GM12878 (cell line): ENCODE measurements at regions not wholly inside any gene's neighbourhood (a gene's known extent, or its start where the extent isn't known, plus 50 kb on each side); places are given as distances from the start of the nearest gene placed in this dataset.
"Not testable (repeated sequence)": the region's sequence is repeated elsewhere in the genome, so short reads cannot be mapped to it uniquely, and the experiment has no call there.

Experiments
- GABPA ChIP-seq: IDR thresholded peaks from 2 replicates; pipeline ENCODE4 v1.6.1; 2014; ENCODE audit warnings: antibody characterized with exemption, low read depth, mild to moderate bottlenecking, inconsistent platforms
- POLR2AphosphoS2 ChIP-seq: IDR thresholded peaks from 2 replicates; pipeline ENCODE4 v1.6.1; 2011; ENCODE audit warnings: low read depth, mild to moderate bottlenecking, low read length, improper control_type of control experiment, moderate library complexity
- REST ChIP-seq: IDR thresholded peaks from 2 replicates; pipeline ENCODE4 v1.6.1; 2012; ENCODE audit warnings: mild to moderate bottlenecking, low read depth, low read length
- TAF1 ChIP-seq: IDR thresholded peaks from 2 replicates; pipeline ENCODE4 v1.6.1; 2011; ENCODE audit warnings: mild to moderate bottlenecking, low read depth, low read length, borderline replicate concordance
- TF ChIP-seq, protein P1 (sequence below): fragments of 450-650 bp; IDR thresholded peaks from 2 replicates; pipeline ENCODE4 v1.6.1; 2016; ENCODE audit warnings: mild to moderate bottlenecking, moderate library complexity, borderline replicate concordance
- TF ChIP-seq, protein P2 (sequence below), 3 experiments: IDR thresholded peaks in 2 of 3; conservative IDR thresholded peaks in 1 of 3; 2 replicates each; pipeline ENCODE4 v1.5.1; 2011; ENCODE audit warnings: low read depth in 3 of 3, low read length in 3 of 3, mild to moderate bottlenecking in 3 of 3, control low read depth in 2 of 3, moderate library complexity in 2 of 3, inconsistent platforms in 1 of 3, mixed read lengths in 1 of 3; ENCODE audit not compliant: control insufficient read depth in 2 of 3, insufficient read depth in 1 of 3; ENCODE audit errors: extremely low read depth in 1 of 3

GRCh38 chr14:105630293-105630934, 104.0 kb downstream of the TMEM121 start:
- TF ChIP-seq, protein P1, sequence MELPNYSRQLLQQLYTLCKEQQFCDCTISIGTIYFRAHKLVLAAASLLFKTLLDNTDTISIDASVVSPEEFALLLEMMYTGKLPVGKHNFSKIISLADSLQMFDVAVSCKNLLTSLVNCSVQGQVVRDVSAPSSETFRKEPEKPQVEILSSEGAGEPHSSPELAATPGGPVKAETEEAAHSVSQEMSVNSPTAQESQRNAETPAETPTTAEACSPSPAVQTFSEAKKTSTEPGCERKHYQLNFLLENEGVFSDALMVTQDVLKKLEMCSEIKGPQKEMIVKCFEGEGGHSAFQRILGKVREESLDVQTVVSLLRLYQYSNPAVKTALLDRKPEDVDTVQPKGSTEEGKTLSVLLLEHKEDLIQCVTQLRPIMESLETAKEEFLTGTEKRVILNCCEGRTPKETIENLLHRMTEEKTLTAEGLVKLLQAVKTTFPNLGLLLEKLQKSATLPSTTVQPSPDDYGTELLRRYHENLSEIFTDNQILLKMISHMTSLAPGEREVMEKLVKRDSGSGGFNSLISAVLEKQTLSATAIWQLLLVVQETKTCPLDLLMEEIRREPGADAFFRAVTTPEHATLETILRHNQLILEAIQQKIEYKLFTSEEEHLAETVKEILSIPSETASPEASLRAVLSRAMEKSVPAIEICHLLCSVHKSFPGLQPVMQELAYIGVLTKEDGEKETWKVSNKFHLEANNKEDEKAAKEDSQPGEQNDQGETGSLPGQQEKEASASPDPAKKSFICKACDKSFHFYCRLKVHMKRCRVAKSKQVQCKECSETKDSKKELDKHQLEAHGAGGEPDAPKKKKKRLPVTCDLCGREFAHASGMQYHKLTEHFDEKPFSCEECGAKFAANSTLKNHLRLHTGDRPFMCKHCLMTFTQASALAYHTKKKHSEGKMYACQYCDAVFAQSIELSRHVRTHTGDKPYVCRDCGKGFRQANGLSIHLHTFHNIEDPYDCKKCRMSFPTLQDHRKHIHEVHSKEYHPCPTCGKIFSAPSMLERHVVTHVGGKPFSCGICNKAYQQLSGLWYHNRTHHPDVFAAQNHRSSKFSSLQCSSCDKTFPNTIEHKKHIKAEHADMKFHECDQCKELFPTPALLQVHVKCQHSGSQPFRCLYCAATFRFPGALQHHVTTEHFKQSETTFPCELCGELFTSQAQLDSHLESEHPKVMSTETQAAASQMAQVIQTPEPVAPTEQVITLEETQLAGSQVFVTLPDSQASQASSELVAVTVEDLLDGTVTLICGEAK: not testable (repeated sequence)
- TF ChIP-seq TAF1, REST, GABPA, POLR2AphosphoS2: not testable (repeated sequence)
- TF ChIP-seq, protein P2, sequence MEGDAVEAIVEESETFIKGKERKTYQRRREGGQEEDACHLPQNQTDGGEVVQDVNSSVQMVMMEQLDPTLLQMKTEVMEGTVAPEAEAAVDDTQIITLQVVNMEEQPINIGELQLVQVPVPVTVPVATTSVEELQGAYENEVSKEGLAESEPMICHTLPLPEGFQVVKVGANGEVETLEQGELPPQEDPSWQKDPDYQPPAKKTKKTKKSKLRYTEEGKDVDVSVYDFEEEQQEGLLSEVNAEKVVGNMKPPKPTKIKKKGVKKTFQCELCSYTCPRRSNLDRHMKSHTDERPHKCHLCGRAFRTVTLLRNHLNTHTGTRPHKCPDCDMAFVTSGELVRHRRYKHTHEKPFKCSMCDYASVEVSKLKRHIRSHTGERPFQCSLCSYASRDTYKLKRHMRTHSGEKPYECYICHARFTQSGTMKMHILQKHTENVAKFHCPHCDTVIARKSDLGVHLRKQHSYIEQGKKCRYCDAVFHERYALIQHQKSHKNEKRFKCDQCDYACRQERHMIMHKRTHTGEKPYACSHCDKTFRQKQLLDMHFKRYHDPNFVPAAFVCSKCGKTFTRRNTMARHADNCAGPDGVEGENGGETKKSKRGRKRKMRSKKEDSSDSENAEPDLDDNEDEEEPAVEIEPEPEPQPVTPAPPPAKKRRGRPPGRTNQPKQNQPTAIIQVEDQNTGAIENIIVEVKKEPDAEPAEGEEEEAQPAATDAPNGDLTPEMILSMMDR (IDR thresholded peaks at IDR 0.05 in 2 of 3, conservative IDR thresholded peaks at IDR 0.05 in 1 of 3; ENCODE audit: control insufficient read depth in 2 of 3, extremely low read depth in 1 of 3, insufficient read depth in 1 of 3, low read depth in 3 of 3, low read length in 3 of 3): not testable (repeated sequence)
